PC-9 (cell line): ENCODE measurements at regions not wholly inside any gene's neighbourhood (a gene's known extent, or its start where the extent isn't known, plus 50 kb on each side); places are given as distances from the start of the nearest gene placed in this dataset.

Experiments
- BruUV-seq: library from RNA; stranded (reverse); fragments of 400-500 nt; replicated peaks from 2 replicates; lab custom pipeline; 2021; lab: Mats Ljungman, UMichigan
- CTCF ChIA-PET: fragments of 300-600 bp; sonication (Branson Sonifier 250); formaldehyde crosslinking; loops from one replicate; lab custom pipeline; 2022; ENCODE audit warnings: antibody characterized with exemption; lab: Charles Lee
- POLR2A ChIA-PET: fragments of 300-600 bp; sonication (Branson Sonifier 250); formaldehyde crosslinking; loops from one replicate; lab custom pipeline; 2022; ENCODE audit warnings: antibody characterized with exemption; ENCODE audit not compliant: unreplicated experiment; lab: Charles Lee
- DNase-seq, 2 experiments: peaks; one replicate each; pipeline versions ENCODE4 v3.0.0 to v3.0.0-alpha.2; 2015 to 2022; ENCODE audit warnings: mixed read lengths in 1 of 2
- H2AFZ ChIP-seq: fragments of 200-600 bp; sonication (generic); 2 replicates; pipeline ENCODE4 v1.8.1; 2017; ENCODE audit warnings: antibody characterized with exemption
- H3F3A ChIP-seq: fragments of 200-600 bp; sonication (generic); 2 replicates; pipeline ENCODE4 v1.8.1; 2017; ENCODE audit warnings: antibody characterized with exemption, mild to moderate bottlenecking, low read depth; ENCODE audit not compliant: insufficient read depth
- H3K27ac ChIP-seq: fragments of 200-600 bp; sonication (generic); 2 replicates; pipeline ENCODE4 v1.6.1; 2016; ENCODE audit warnings: mixed run types
- H3K27me3 ChIP-seq: fragments of 200-600 bp; sonication (generic); 2 replicates; pipeline ENCODE4 v1.6.1; 2016; ENCODE audit warnings: low read depth, mixed run types; ENCODE audit not compliant: insufficient read depth
- H3K36me3 ChIP-seq: fragments of 200-600 bp; sonication (generic); 2 replicates; pipeline ENCODE4 v1.6.1; 2016; ENCODE audit warnings: low read depth, mixed run types
- H3K4me1 ChIP-seq: fragments of 200-600 bp; sonication (generic); replicated peaks from 2 replicates; pipeline ENCODE4 v1.6.1; 2016; ENCODE audit warnings: mixed run types; ENCODE audit not compliant: insufficient read depth
- H3K4me2 ChIP-seq: fragments of 200-600 bp; sonication (generic); 2 replicates; pipeline ENCODE4 v1.6.1; 2017; ENCODE audit warnings: mixed run types
- H3K4me3 ChIP-seq: fragments of 200-600 bp; sonication (generic); 2 replicates; pipeline ENCODE4 v1.6.1; 2016; ENCODE audit warnings: mixed run types
- H3K79me2 ChIP-seq: fragments of 200-600 bp; sonication (generic); 2 replicates; pipeline ENCODE4 v1.6.1; 2017; ENCODE audit warnings: low read depth, mixed run types
- H3K9me2 ChIP-seq: fragments of 200-600 bp; sonication (generic); 2 replicates; pipeline ENCODE4 v1.8.1; 2017; ENCODE audit warnings: mild to moderate bottlenecking; ENCODE audit not compliant: insufficient read depth
- H3K9me3 ChIP-seq: fragments of 200-600 bp; sonication (generic); 2 replicates; pipeline ENCODE4 v1.8.1; 2016; ENCODE audit warnings: low read depth; ENCODE audit not compliant: insufficient read depth
- H4K20me1 ChIP-seq: fragments of 200-600 bp; sonication (generic); 2 replicates; pipeline ENCODE4 v1.8.1; 2017; ENCODE audit not compliant: insufficient read depth
- EZH2 ChIP-seq: fragments of 200-600 bp; sonication (generic); IDR thresholded peaks from 2 replicates; pipeline ENCODE4 v1.8.0; 2017; ENCODE audit warnings: antibody characterized with exemption, low read depth
- intact Hi-C: fragments of 100-400 bp; cut with micrococcal nuclease; formaldehyde crosslinking; loops from one replicate; pipeline ENCODE4 v1.10.0; 2022; ENCODE audit not compliant: unreplicated experiment
- TF ChIP-seq, protein P1 (sequence below): fragments of 200-600 bp; sonication (generic); conservative IDR thresholded peaks from 2 replicates; pipeline ENCODE4 v1.6.1; 2017; ENCODE audit warnings: mixed run types, antibody characterized with exemption, mild to moderate bottlenecking, moderate library complexity

DNA sequence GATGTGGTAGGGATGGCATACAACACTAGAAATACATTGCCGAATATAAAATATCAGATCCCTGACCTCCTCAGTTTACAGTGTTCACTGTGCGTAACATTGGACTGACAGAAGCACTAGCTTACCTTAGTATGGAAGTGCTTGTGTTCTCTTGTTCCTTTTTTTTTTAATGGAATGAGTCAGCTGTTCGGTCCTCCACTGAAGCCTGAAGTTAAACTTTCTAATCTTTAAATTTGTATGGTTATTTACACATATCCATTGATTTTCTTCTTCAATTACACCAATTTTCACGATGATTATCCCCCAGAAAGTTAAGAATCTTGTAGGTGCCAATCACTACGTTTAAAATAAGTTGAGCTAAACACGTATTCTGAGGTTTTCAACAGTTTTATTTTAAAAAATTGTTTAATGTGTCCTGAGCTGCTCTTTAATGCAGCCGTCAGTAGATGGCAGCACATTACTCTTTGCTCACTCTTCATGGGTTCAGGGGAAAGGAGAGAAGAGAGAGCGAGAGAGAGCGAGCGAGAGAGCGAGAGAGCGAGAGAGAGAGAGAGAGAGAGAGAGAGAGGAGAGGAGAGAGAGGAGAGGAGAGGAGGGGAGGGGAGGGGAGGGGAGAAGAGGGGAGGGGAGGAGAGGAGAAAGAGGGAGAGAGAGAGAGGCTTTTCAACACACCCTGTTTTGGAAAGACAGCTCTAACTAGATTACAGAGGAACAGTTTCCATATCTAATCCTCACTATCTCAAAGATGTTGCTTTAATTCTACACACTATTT lies 134.7 kb upstream of the SCAF11 start:
- Histone ChIP-seq H3K9me3 (no peaks in the 10 kb centered on the region), H3F3A (peaks cover 4% of the 10 kb centered on the region; the same call in 1 of the 2 replicates), H3K27ac (no peak overlapping the region), H3K27me3 (no peaks in the 10 kb centered on the region), H4K20me1 (no peaks in the 10 kb centered on the region), H3K4me3 (0 out of 2 replicates have a peak overlapping the region, but pooled peaks have one; percentile 35), H2AFZ (peak overlapping the region; percentile 65; the same call in 1 of the 2 replicates), H3K4me1 (0 out of 2 replicates have a peak, but pooled peaks cover 4% of the 10 kb centered on the region), H3K36me3 (no peaks in the 10 kb centered on the region), H3K9me2 (no peaks in the 10 kb centered on the region), H3K4me2 (peak overlapping the region; percentile 74), H3K79me2 (no peaks in the 10 kb centered on the region)
- intact Hi-C loops = loop anchor here (10.0 kb wide), 1 partner anchor 900 kb away; no protein-coding TSS in a partner anchor
- peak; percentile 36 to 60 for DNase-seq
- POLR2A ChIA-PET = interaction anchor here (0.5 to 0.7 kb wide), 11 partner anchors 9 to 946 kb away, joined by 3 to 14 read pairs (median 4); no protein-coding TSS in a partner anchor
- no peak for TF ChIP-seq EZH2
- TF ChIP-seq, protein P1, sequence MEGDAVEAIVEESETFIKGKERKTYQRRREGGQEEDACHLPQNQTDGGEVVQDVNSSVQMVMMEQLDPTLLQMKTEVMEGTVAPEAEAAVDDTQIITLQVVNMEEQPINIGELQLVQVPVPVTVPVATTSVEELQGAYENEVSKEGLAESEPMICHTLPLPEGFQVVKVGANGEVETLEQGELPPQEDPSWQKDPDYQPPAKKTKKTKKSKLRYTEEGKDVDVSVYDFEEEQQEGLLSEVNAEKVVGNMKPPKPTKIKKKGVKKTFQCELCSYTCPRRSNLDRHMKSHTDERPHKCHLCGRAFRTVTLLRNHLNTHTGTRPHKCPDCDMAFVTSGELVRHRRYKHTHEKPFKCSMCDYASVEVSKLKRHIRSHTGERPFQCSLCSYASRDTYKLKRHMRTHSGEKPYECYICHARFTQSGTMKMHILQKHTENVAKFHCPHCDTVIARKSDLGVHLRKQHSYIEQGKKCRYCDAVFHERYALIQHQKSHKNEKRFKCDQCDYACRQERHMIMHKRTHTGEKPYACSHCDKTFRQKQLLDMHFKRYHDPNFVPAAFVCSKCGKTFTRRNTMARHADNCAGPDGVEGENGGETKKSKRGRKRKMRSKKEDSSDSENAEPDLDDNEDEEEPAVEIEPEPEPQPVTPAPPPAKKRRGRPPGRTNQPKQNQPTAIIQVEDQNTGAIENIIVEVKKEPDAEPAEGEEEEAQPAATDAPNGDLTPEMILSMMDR = peak; percentile 83
- CTCF ChIA-PET = interaction anchor here (0.6 to 1.3 kb wide), 33 partner anchors 15 to 1570 kb away, joined by 3 to 11 read pairs (median 4); no protein-coding TSS in a partner anchor
- BruUV-seq = no TSS peak

DNA sequence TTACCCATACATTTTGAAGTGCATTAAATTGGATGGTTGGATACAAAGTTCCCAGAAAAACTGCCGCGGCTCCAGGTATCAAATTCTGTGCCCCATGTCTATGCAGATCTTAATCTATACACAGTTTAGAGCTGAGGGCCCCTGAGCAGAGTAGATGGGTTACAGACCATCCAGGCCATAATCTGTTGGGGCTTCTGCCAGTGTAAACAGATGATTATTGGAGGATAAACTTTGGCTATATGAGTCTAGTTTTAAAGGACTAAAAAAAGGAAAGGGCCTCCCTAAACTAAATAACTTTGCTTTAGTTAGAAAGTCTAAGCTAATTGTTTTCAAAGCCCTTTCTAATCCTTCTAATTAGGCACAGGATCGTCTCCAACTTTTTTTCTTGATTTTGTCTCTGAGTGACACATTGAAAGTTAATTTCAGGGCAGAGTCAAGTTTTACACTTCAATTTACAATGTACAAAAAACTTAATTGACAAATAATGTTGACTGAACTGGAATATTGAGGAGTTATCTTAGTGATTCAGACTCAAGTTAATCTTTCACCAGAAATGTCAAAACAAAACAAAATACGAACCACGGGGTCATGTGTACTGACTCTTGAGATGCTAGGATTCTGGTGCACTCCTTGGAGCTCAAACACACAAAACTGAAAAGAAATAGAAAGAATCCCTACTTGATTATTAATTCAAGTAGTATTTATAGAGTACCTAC lies 133.9 kb upstream of the SCAF11 start:
- H3K4me2 ChIP-seq = no peak overlapping the region
- no peaks in the 10 kb centered on the region for H3K9me3 ChIP-seq
- no peak for DNase-seq
- intact Hi-C loops = loop anchor here (10.0 kb wide), 1 partner anchor 901 kb away; no protein-coding TSS in a partner anchor
- H3K36me3 ChIP-seq = no peaks in the 10 kb centered on the region
- peaks cover 4% of the 10 kb centered on the region; the same call in 1 of the 2 replicates for H3F3A ChIP-seq
- peak overlapping the region; percentile 65; the same call in 1 of the 2 replicates for H2AFZ ChIP-seq
- H3K27me3 ChIP-seq = no peaks in the 10 kb centered on the region
- 0 out of 2 replicates have a peak, but pooled peaks cover 4% of the 10 kb centered on the region for H3K4me1 ChIP-seq
- H3K27ac ChIP-seq = no peak overlapping the region
- no peak for TF ChIP-seq EZH2
- TF ChIP-seq, protein P1 = no peak
- H3K79me2 ChIP-seq = no peaks in the 10 kb centered on the region
- ChIA-PET POLR2A (interaction anchor here (0.5 to 0.7 kb wide), 5 partner anchors 45 to 913 kb away, joined by 3 to 14 read pairs (median 5); no protein-coding TSS in a partner anchor), CTCF (interaction anchor here (0.6 to 1.3 kb wide), 20 partner anchors 14 to 1570 kb away, joined by 3 to 11 read pairs (median 5); no protein-coding TSS in a partner anchor)
- H3K9me2 ChIP-seq = no peaks in the 10 kb centered on the region
- no peak overlapping the region for H3K4me3 ChIP-seq
- BruUV-seq = no TSS peak
- no peaks in the 10 kb centered on the region for H4K20me1 ChIP-seq

DNA sequence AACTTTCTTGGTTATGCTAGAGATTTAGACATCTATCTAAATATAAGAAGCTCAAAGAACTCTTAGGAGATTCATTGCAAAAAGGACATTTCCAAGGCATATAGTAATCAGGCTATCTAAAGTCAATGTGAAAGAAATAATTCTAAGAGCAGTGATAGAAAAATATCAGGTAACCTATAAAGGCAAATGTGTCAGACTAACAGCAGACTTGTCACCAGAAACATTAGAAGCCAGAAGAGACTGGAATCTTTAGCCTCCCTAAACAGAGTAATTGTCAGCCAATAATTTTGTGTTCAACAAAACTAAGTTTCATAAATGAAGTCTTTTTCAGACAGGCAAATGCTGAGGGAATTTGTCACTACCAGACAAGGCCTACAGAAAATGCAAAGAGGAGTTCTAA lies 122.0 kb upstream of the SCAF11 start:
- no peaks in the 10 kb centered on the region for H3K4me1 ChIP-seq
- no peaks in the 10 kb centered on the region for H3K36me3 ChIP-seq
- TF ChIP-seq, protein P1 = no peak
- no peak overlapping the region for H3K27ac ChIP-seq
- H3F3A ChIP-seq = no peaks in the 10 kb centered on the region
- BruUV-seq = no TSS peak
- no peak overlapping the region for H2AFZ ChIP-seq
- peaks cover 8% of the 10 kb centered on the region; the same call in 1 of the 2 replicates for H3K9me3 ChIP-seq
- no peaks in the 10 kb centered on the region for H3K9me2 ChIP-seq
- ChIA-PET POLR2A (no interaction called here), CTCF (no interaction called here)
- no peak overlapping the region for H3K4me2 ChIP-seq
- H3K27me3 ChIP-seq = no peaks in the 10 kb centered on the region
- DNase-seq = no peak
- no peak overlapping the region for H3K4me3 ChIP-seq
- intact Hi-C loops = no loop called here
- H3K79me2 ChIP-seq = no peaks in the 10 kb centered on the region
- no peaks in the 10 kb centered on the region for H4K20me1 ChIP-seq
